ENCODE measurements at regions not wholly inside any gene's neighbourhood (a gene's known extent, or its start where the extent isn't known, plus 50 kb on each side); places are given as distances from the start of the nearest gene placed in this dataset.
"Not testable (repeated sequence)": the region's sequence is repeated elsewhere in the genome, so short reads cannot be mapped to it uniquely, and the experiment has no call there.

GRCh38 chr9:29312327-29312726 lies 1739.0 kb upstream of the C9orf72 start:
- DNase-seq, result no peak

GRCh38 chr9:29319736-29320513 lies 1746.6 kb upstream of the C9orf72 start:
- DNase-seq, result no peak

- DNase-seq, result no peak
Observed at GRCh38 chr9:29322240-29322639, 1749.0 kb upstream of the C9orf72 start.

GRCh38 chr9:29325894-29326293 lies 1752.6 kb upstream of the C9orf72 start:
- no peak for DNase-seq

GRCh38 chr9:29332789-29333188 lies 1759.5 kb upstream of the C9orf72 start:
- no peak for DNase-seq

- no peak for DNase-seq
Observed at GRCh38 chr9:29336281-29336680, 1763.0 kb upstream of the C9orf72 start.

GRCh38 chr9:29339387-29339786 lies 1766.1 kb upstream of the C9orf72 start:
- DNase-seq, result peak; percentile 91

- DNase-seq, result no peak
Observed at GRCh38 chr9:29348999-29349398, 1775.7 kb upstream of the C9orf72 start.

GRCh38 chr9:29389421-29389820 lies 1816.1 kb upstream of the C9orf72 start:
- DNase-seq, result no peak

GRCh38 chr9:29390859-29391258 lies 1817.6 kb upstream of the C9orf72 start:
- DNase-seq, result no peak

GRCh38 chr9:29393064-29393463 lies 1819.8 kb upstream of the C9orf72 start:
- DNase-seq, result peak; percentile 54

GRCh38 chr9:29394855-29395254 lies 1821.6 kb upstream of the C9orf72 start:
- DNase-seq, result no peak

GRCh38 chr9:29397148-29397547 lies 1823.9 kb upstream of the C9orf72 start:
- no peak for DNase-seq

- no peak for DNase-seq
Observed at GRCh38 chr9:29416204-29416603, 1842.9 kb upstream of the C9orf72 start.

GRCh38 chr9:29422438-29422837 lies 1849.2 kb upstream of the C9orf72 start:
- DNase-seq, result no peak

- DNase-seq, result no peak
Observed at GRCh38 chr9:29432191-29432590, 1858.9 kb upstream of the C9orf72 start.

GRCh38 chr9:29432656-29433055 lies 1859.4 kb upstream of the C9orf72 start:
- not testable (repeated sequence) for DNase-seq

- DNase-seq, result no peak
Observed at GRCh38 chr9:29435368-29435767, 1862.1 kb upstream of the C9orf72 start.

- DNase-seq, result no peak
Observed at GRCh38 chr9:29437526-29437925, 1864.2 kb upstream of the C9orf72 start.

GRCh38 chr9:29439961-29440360 lies 1866.7 kb upstream of the C9orf72 start:
- no peak for DNase-seq

- DNase-seq, result no peak
Observed at GRCh38 chr9:29440449-29440848, 1867.2 kb upstream of the C9orf72 start.

- no peak for DNase-seq
Observed at GRCh38 chr9:29445751-29446150, 1872.5 kb upstream of the C9orf72 start.

GRCh38 chr9:29449306-29449705 lies 1876.0 kb upstream of the C9orf72 start:
- DNase-seq, result no peak

GRCh38 chr9:29450343-29450875 lies 1877.1 kb upstream of the C9orf72 start:
- DNase-seq, result not testable (repeated sequence)

GRCh38 chr9:29456940-29457339 lies 1883.7 kb upstream of the C9orf72 start:
- DNase-seq, result no peak

Data from NCI-H446 treated with DMSO at 0.1 percent for 48 hours (cell line).